ENCODE measurements at regions not wholly inside any gene's neighbourhood (a gene's known extent, or its start where the extent isn't known, plus 50 kb on each side); places are given as distances from the start of the nearest gene placed in this dataset.
"Not testable (repeated sequence)": the region's sequence is repeated elsewhere in the genome, so short reads cannot be mapped to it uniquely, and the experiment has no call there.

DNA sequence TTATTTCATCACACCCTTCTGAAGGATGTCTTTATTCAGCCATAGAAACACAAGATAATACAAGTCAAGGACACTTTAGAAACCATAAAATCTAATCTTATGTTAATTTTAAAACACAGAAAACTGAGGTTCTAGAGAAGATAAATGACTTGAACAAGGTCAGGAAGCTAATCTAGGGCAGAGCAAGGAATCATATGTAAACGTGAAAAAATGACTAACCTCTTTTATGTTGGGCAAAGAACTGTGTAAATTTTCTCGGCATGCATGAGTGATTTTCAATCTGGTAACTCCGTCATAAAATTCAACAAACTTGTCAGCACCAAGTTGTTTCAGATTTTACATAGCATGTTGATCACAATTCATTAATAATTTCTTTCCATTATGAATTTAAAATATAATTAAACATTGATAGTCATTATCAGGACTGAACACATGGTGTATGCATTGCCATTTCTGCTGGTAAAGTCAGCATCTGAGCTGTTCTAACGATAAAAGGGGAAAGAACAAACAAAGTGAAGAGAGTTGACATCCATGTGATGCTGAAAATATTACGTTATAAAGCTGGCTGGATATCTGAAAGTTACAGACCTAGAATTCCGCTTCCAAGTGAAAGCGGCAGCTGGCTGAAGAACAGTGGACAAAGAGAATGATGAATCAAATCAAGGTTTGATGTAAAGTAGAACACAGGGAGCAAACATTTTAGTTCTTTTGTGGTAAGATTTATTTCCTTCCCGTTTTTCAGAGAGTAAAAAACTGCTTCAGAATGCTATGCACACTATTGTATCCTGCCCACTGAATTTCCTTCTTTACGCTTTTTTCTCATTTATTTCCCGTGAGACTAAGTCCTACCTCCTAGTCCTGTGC lies 1037.4 kb upstream of the TMPRSS15 start:
- peak in 2 of 3 experiments; percentile 3 to 52 for DNase-seq

- no peak for DNase-seq
Measured at GRCh38 chr21:19458295-19458694, 1054.7 kb upstream of the TMPRSS15 start.

DNA sequence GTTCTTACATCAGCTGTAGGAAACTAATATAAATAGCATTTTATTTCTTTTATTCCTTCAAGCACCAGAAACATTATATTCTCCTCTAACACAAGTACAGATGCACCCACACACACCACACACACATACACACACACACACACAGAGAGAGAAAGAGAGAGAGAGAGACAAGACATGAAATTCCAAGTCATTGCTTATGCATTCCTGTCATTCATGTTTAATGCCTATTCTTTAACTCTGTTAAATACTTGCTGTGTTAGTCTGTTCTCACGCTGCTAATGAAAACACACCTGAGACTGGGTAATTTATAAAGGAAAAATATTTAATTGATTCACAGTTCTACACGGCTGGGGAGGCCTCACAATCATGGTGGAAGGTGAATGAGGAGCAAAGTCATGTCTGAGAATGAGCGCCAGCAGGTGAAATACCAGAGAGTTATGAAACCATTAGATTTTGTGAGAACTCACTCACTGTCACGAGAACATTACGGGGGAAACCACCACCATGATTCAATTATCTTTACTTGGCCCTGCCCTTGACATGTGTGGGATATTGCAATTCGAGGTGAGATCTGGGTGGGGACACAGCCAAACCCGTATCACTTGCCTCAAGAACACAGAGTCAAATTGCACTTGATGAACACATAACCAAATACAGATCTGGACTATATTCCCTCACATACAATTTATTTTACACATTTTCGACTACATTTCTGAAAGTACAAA lies 1058.1 kb upstream of the TMPRSS15 start:
- no peak for DNase-seq

GRCh38 chr21:19463966-19464365 lies 1060.4 kb upstream of the TMPRSS15 start:
- no peak for DNase-seq

GRCh38 chr21:19468991-19469715 lies 1065.6 kb upstream of the TMPRSS15 start:
- DNase-seq, result no peak

- no peak for DNase-seq
Measured at GRCh38 chr21:19475525-19475924, 1071.9 kb upstream of the TMPRSS15 start.

DNA sequence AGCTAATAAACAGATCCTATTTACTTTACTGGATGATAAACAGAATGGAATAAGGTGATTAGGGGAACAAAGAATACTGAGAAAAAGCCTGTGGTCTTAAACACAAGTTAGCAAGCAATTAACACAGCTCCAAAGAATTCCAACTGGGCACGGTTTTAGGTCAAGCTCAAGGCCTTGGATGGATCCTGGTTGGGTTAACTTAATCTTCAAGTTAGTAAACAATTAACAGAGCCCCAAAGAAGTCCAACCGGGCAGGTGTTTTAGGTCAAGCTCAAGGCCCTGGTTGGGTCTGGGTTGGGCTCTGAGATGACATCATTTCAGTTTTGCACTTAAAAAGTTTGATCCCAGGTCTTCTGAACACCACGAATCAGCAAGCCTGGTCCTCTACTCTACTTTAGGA lies 1086.3 kb upstream of the TMPRSS15 start:
- no peak for DNase-seq

- DNase-seq, result no peak
Measured at GRCh38 chr21:19490481-19490880, 1086.9 kb upstream of the TMPRSS15 start.

DNA sequence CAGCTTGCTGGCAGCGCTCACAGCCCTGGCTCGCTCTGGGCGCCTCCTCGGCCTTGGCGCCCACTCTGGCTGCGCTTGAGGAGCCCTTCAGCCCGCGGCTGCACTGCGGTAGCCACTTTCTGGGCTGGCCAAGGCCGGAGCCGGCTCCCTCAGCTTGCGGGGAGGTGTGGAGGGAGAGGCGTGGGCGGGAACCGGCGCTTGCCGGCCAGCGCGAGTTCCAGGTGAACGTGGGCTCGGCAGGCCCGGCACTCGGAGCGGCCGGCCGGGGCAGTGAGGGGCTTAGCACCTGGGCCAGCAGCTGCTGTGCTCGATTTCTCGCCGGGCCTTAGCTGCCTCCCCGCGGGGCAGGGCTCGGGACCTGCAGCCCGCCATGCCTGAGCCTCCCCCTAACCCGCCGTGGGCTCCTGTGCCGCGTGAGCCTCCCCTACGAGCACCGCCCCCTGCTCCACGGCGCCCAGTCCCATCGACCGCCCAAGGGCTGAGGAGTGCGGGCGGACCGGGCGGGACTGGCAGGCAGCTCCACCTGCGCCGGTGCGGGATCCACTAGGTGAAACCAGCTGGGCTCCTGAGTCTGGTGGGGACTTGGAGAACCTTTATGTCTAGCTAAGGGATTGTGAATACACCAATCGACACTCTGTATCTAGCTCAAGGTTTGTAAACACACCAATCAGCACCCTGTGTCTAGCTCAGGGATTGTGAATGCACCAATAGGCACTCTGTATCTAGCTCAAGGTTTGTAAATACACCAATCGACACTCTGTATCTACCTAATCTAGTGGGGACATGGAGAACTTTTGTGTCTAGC lies 1090.1 kb upstream of the TMPRSS15 start:
- not testable (repeated sequence) for DNase-seq

GRCh38 chr21:19501115-19501514 lies 1097.5 kb upstream of the TMPRSS15 start:
- DNase-seq, result no peak

DNA sequence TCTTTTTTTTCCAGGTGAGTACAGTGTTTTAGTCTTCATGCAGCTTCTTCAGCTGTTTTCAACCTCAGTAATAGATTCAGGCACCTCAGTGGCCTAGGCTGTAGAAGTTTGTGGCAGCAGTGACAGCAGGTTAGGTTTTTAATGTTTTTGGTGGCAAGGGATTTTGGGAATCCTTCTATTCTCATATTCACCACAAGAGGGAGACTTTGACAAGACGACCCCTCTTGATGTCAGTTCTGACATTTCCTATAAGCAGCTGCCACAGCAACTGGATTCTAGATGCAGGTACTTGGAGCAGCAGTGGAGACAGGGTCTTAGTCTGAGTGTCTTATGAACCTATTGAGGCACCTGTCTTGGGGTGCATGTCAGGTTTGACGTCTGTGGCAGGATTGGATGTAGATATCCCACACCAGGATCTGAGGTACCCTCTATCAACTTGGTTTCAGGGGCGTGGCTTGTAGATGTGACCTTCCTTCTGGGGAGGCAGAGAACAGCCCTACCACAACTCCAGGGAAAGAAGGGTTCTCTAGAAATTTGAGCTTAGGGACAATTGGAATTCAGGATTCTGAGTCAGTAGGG lies 1104.2 kb upstream of the TMPRSS15 start:
- DNase-seq, result peak in 1 of 3 experiments; percentile 34

- no peak for DNase-seq
Measured at GRCh38 chr21:19508442-19508841, 1104.9 kb upstream of the TMPRSS15 start.

- DNase-seq, result no peak
Measured at GRCh38 chr21:19508844-19509243, 1105.3 kb upstream of the TMPRSS15 start.

GRCh38 chr21:19510057-19510456 lies 1106.5 kb upstream of the TMPRSS15 start:
- no peak for DNase-seq

DNA sequence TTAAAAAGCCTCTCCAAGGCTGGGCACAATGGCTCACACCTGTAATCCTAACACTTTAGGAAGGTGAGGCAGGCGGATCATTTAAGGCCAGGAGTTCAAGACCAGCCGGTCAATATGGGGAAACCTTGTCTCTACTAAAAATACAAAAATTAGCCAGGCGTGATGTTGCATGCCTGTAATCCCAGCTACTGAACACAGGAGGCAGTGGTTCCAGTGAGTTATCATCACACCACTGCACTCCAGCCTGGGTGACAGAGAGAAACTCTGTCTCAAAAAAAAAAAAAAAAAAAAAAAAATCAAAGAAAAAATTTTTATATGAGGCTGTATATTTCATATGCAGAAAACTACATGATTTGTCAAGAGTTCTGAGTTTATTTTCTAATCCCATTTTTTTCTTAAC lies 1107.1 kb upstream of the TMPRSS15 start:
- DNase-seq, result no peak

- DNase-seq, result no peak
Measured at GRCh38 chr21:19522381-19522780, 1118.8 kb upstream of the TMPRSS15 start.

DNA sequence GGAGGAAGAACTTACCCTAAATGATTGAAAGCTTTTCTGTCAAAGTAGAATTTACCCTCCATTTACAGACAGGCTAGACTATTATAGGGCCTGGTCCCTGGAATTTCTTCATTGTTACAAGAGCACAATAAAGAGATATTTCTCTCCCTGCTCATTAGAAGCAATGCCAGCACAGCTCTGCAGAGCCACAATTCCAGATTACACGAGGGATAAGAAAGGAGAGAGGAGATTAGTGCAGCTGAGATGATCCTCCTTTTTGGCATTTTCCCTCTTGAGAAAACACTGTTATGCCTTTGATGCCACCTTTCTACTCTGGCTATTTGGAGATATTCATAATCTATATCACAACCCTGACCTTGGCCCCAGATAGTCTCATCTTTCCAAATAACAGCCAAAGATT lies 1119.5 kb upstream of the TMPRSS15 start:
- DNase-seq, result no peak

DNA sequence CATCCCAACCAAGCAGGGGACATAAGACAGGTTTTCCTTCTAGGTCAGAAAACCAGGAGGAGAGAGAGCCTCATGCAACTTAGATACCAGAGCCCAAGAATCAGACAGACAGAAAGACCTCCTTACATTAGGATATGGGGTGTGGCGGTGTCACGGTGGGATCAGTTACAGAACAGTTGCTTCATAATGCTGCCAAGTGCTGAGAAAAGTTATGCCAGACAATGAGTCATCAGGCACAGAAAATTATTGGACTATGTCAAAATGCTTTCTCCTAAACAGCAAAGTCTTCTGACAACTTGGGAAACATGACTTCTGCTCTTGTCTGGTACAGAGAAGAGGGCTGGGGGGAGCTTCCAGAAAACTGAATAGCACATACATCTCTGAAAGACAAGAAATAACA lies 1120.2 kb upstream of the TMPRSS15 start:
- no peak for DNase-seq

DNA sequence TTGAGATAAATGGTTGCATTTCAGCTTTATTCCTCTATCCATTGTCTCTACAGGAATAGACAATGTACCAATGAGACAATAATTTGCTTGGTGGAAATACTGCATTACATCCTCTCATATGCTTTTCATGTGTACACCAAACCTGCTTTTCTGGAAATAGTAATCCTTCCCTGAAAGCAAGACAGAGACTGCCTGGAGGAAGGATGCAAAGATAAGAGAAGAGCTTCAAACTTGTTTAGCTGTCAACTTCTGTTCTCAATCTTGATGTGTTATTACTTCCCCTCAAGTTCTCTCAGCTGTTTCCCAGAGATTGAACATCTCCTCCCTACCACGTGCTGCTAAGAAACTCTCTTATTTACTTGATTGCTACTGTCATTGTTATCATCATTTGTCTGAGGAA lies 1125.4 kb upstream of the TMPRSS15 start:
- no peak for DNase-seq

DNA sequence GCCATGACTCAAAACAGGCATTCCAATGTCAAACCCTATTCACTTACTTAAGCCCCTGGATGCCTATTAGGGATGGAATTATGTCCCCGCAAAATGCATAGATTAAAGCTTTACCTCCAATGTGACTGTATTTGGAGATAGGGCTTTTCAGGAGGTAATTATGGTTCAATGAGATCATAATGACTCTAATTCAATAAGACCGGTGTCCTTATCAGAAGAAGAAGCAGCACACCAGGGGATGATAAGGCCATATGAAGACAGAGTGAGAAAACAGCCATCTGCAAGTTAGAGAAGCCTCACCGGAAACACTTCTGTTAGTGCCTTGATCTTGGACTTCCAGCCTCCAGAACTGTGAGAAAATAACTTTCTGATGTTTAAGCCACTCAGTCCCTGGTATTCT lies 1131.8 kb upstream of the TMPRSS15 start:
- DNase-seq, result no peak

DNA sequence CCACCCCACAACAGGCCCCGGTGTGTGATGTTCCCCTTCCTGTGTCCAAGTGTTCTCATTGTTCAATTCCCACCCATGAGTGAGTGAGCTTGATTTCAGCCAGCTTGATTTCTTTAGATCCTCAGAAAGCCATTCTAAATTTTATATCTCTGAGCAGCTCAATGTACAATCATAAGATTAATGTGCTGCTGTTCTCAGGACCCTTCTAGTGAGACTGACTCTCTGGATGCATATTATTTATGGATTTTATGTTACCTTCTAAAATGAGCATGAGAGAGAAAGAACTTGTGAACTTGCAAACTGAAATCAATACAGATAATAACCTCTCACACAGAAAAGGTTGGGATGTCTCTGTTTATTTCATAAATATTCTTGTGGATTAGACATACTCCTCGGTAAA lies 1133.5 kb upstream of the TMPRSS15 start:
- DNase-seq, result no peak

DNA sequence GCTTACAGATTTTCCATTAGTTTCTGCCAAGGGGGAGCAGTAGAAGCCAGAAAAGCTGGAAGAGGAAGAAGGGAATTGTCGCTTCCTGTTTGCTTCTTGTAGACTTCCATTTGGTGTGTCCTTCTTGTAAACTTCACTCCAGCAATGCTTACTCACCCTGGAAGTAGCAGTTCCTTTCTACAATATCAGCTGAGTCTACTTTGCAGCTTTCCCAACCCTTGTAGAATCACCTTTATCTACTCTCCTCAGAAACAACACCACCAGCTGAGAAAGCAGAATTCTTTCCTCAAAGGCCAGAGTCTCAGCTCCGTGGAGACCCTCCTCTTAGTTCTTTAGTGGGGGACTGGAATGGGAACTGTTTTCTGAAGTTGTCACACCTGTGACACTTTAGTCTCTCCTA lies 1136.7 kb upstream of the TMPRSS15 start:
- DNase-seq, result no peak

Measured in NCI-H1417 (cell line).